GM12878 (cell line): ENCODE measurements at regions not wholly inside any gene's neighbourhood (a gene's known extent, or its start where the extent isn't known, plus 50 kb on each side); places are given as distances from the start of the nearest gene placed in this dataset.

Experiments
- ATAC-seq: fragments of 200-7000 bp; cut with Tn5 transposase; 3 replicates; pipeline ENCODE4 v1.9.1; 2020; ENCODE audit warnings: mild to moderate bottlenecking, moderate library complexity
- BruUV-seq: library from RNA; stranded (reverse); fragments of 400-500 nt; replicated peaks from 2 replicates; lab custom pipeline; 2021; lab: Mats Ljungman, UMichigan
- CTCF ChIA-PET: fragments of 300-600 bp; sonication (Branson Sonifier 250); formaldehyde crosslinking; extraction: SDS; loops from one replicate; lab custom pipeline; 2021; ENCODE audit warnings: inconsistent platforms; lab: Yijun Ruan, JAX
- POLR2A ChIA-PET: fragments of 350-600 bp; formaldehyde crosslinking; extraction: SDS; loops from one replicate; lab custom pipeline; 2021; ENCODE audit warnings: inconsistent platforms; lab: Charles Lee
- RAD21 ChIA-PET: fragments of 300-600 bp; sonication (Branson Sonifier 250); formaldehyde crosslinking; loops from one replicate; lab custom pipeline; 2023; ENCODE audit warnings: antibody characterized with exemption; ENCODE audit not compliant: unreplicated experiment; lab: Charles Lee
- SMC1A ChIA-PET: fragments of 300-600 bp; sonication (Branson Sonifier 250); formaldehyde crosslinking; loops from one replicate; lab custom pipeline; 2023; ENCODE audit not compliant: unreplicated experiment, uncharacterized antibody; lab: Charles Lee
- DNase-seq: peaks from one replicate; pipeline ENCODE4 v3.0.0-alpha.2; 2011; ENCODE audit warnings: low read depth, low spot score
- FAIRE-seq: peaks from 3 replicates; lab custom pipeline; 2011; peaks lifted over from hg19 to GRCh38; lab: Jason Lieb, UNC
- H2AFZ ChIP-seq: 2 replicates; pipeline ENCODE4 v1.6.0; 2011; ENCODE audit warnings: low read depth, low read length, control low read depth; ENCODE audit not compliant: control insufficient read depth
- H3K27ac ChIP-seq: 2 replicates; pipeline ENCODE4 v1.5.1; 2011; ENCODE audit warnings: control low read depth; ENCODE audit not compliant: control insufficient read depth, insufficient read depth
- H3K27me3 ChIP-seq, 2 experiments: replicated peaks in 1 of 2; 2 replicates each; pipeline versions ENCODE4 v1.6.0 to v1.6.1; 2011; ENCODE audit warnings: low read length in 1 of 2; ENCODE audit not compliant: control insufficient read depth in 2 of 2, insufficient read depth in 2 of 2
- H3K36me3 ChIP-seq, 2 experiments: 2 replicates each; pipeline ENCODE4 v1.5.1; 2011; ENCODE audit warnings: low read length in 1 of 2; ENCODE audit not compliant: control insufficient read depth in 2 of 2, insufficient read depth in 2 of 2
- H3K4me1 ChIP-seq: 2 replicates; pipeline ENCODE4 v1.6.1; 2011; ENCODE audit warnings: mild to moderate bottlenecking, low read length, moderate library complexity, mixed read lengths; ENCODE audit not compliant: control insufficient read depth, insufficient read depth
- H3K4me2 ChIP-seq: 2 replicates; pipeline ENCODE4 v1.6.0; 2011; ENCODE audit warnings: control low read depth; ENCODE audit not compliant: control insufficient read depth, insufficient read depth
- H3K4me3 ChIP-seq: fragments of 200-600 bp; sonication (generic); 2 replicates; pipeline ENCODE4 v1.5.1; 2016
- H3K79me2 ChIP-seq: 2 replicates; pipeline ENCODE4 v1.6.0; 2011; ENCODE audit warnings: low read length; ENCODE audit not compliant: control insufficient read depth, insufficient read depth
- H3K9ac ChIP-seq: 2 replicates; pipeline ENCODE4 v1.8.0; 2011; ENCODE audit warnings: low read length, control low read depth, mixed read lengths; ENCODE audit not compliant: control insufficient read depth, insufficient read depth
- H3K9me3 ChIP-seq: replicated peaks from 3 replicates; pipeline ENCODE4 v1.5.1; 2011; ENCODE audit warnings: mild to moderate bottlenecking, low read length; ENCODE audit not compliant: control insufficient read depth, insufficient read depth
- H4K20me1 ChIP-seq: 2 replicates; pipeline ENCODE4 v1.6.0; 2011; ENCODE audit not compliant: control insufficient read depth, insufficient read depth
- ASH2L ChIP-seq: fragments of 300-600, 200-600 bp; sonication (generic); IDR thresholded peaks from 2 replicates; pipeline ENCODE4 v1.6.1; 2017; ENCODE audit warnings: low read depth, mild to moderate bottlenecking, borderline replicate concordance
- HDGF ChIP-seq: fragments of 450-650 bp; IDR thresholded peaks from 2 replicates; pipeline ENCODE4 v1.6.1; 2016; ENCODE audit warnings: antibody characterized with exemption
- MTA2 ChIP-seq: fragments of 450-650 bp; IDR thresholded peaks from 2 replicates; pipeline ENCODE4 v1.6.1; 2016; ENCODE audit warnings: low read depth, mild to moderate bottlenecking, moderate library complexity
- MXI1 ChIP-seq: fragments of 150-350 bp; IDR thresholded peaks from 2 replicates; pipeline ENCODE4 v1.6.1; 2011; ENCODE audit warnings: low read depth, mild to moderate bottlenecking, inconsistent platforms, low read length, improper control_type of control experiment
- NFYA ChIP-seq: IDR thresholded peaks from 2 replicates; pipeline ENCODE4 v1.6.1; 2011; ENCODE audit warnings: low read depth, mild to moderate bottlenecking, low read length, improper control_type of control experiment, borderline replicate concordance
- NKRF ChIP-seq: fragments of 450-650 bp; conservative IDR thresholded peaks from 2 replicates; pipeline ENCODE4 v1.6.1; 2017; ENCODE audit warnings: mild to moderate bottlenecking, moderate library complexity
- PML ChIP-seq: IDR thresholded peaks from 2 replicates; pipeline ENCODE4 v1.6.1; 2012; ENCODE audit warnings: low read length, inconsistent platforms
- SUZ12 ChIP-seq: fragments of 200-600 bp; sonication (generic); IDR thresholded peaks from one replicate; pipeline ENCODE4 v1.6.1; 2018; ENCODE audit warnings: antibody characterized with exemption, mild to moderate bottlenecking; ENCODE audit not compliant: unreplicated experiment
- ZBTB11 ChIP-seq: fragments of 450-650 bp; formaldehyde crosslinking; IDR thresholded peaks from 2 replicates; pipeline ENCODE4 v1.5.0; 2022; ENCODE audit warnings: mild to moderate bottlenecking, missing genetic modification characterization
- ZNF217 ChIP-seq: fragments of 450-650 bp; IDR thresholded peaks from 2 replicates; pipeline ENCODE4 v1.6.1; 2017; ENCODE audit warnings: antibody characterized with exemption, mild to moderate bottlenecking
- ZZZ3 ChIP-seq: IDR thresholded peaks from 2 replicates; pipeline ENCODE4 v1.6.1; 2011; ENCODE audit warnings: low read depth; ENCODE audit not compliant: control insufficient read depth, insufficient read length
- WGBS: methylation state at CpG from one replicate; pipeline ENCODE4 v1.1.6; 2016; ENCODE audit warnings: low lambda C conversion rate; ENCODE audit not compliant: insufficient replicate concordance, insufficient coverage; ENCODE audit errors: missing lambda C conversion rate; 5-methylcytosine and 5-hydroxymethylcytosine counted together
- in situ Hi-C: fragments of 300-500 bp; cut with MboI; formaldehyde crosslinking; loops from 9 replicates; pipeline ENCODE4 v1.14.3; 2018; ENCODE audit warnings: mixed read lengths
- intact Hi-C: fragments of 100-400 bp; cut with micrococcal nuclease; formaldehyde crosslinking; loops from one replicate; pipeline ENCODE4 v1.14.2; 2022; ENCODE audit not compliant: unreplicated experiment

- Histone ChIP-seq H3K4me2 (no peak overlapping the region), H3K4me3 (no peak overlapping the region), H3K4me1 (peaks cover 3% of the 10 kb centered on the region; the same call in 1 of the 2 replicates), H3K27me3 (no peaks in the 10 kb centered on the region), H3K9me3 (peaks cover 6% of the 10 kb centered on the region; the same call in 2 of the 3 replicates), H2AFZ (no peak overlapping the region), H3K27ac (no peak overlapping the region), H3K9ac (no peak overlapping the region), H3K79me2 (no peaks in the 10 kb centered on the region), H3K36me3 (no peaks in the 10 kb centered on the region), H4K20me1 (no peaks in the 10 kb centered on the region)
- FAIRE-seq (no peak), DNase-seq (no peak), ATAC-seq (no peak)
- RAD21 ChIA-PET, result interaction anchor here (0.5 to 1.0 kb wide), 2 partner anchors 15 to 42 kb away, joined by 3 read pairs; no protein-coding TSS in a partner anchor
- 58% methylated on average over 2 of the region's 2 CpGs for WGBS
- POLR2A ChIA-PET, result no interaction called here
- SMC1A ChIA-PET, result interaction anchor here (0.6 to 1.2 kb wide), 5 partner anchors 10 to 337 kb away, joined by 3 to 5 read pairs (median 3); no protein-coding TSS in a partner anchor
- in situ Hi-C loops, result no loop called here
- CTCF ChIA-PET, result no interaction called here
- intact Hi-C loops, result no loop called here
- no peak for TF ChIP-seq NFYA
- no peak for TF ChIP-seq PML
- no peak for TF ChIP-seq ZZZ3
- TF ChIP-seq ASH2L, result no peak
- TF ChIP-seq ZNF217, result no peak
- no peak for TF ChIP-seq MXI1
- no peak for TF ChIP-seq MTA2
- no peak for TF ChIP-seq HDGF
- TF ChIP-seq SUZ12, result no peak
- no peak for TF ChIP-seq NKRF
- no peak for TF ChIP-seq ZBTB11 (CRISPR knock-in tag)
- BruUV-seq, result TSS peak; percentile 62
Observed at GRCh38 chr2:7745369-7745768, 828.2 kb downstream of the RNF144A start.
